Immature natural killer cell (primary cell): ENCODE measurements at regions not wholly inside any gene's neighbourhood (a gene's known extent, or its start where the extent isn't known, plus 50 kb on each side); places are given as distances from the start of the nearest gene placed in this dataset.
"Not testable (repeated sequence)": the region's sequence is repeated elsewhere in the genome, so short reads cannot be mapped to it uniquely, and the experiment has no call there.

ENCODE experiments used
- DNase-seq, 3 donors: peaks; one replicate each; pipeline ENCODE4 v3.0.0; 2022; ENCODE audit warnings: mixed read lengths in 1 of 3
- H3K27ac Mint-ChIP-seq, 6 donors: one replicate each; pipeline ENCODE4 v1.8.0; 2020; ENCODE audit warnings: mixed read lengths in 6 of 6, mild to moderate bottlenecking in 5 of 6, inconsistent platforms in 4 of 6, moderate library complexity in 3 of 6
- H3K27me3 Mint-ChIP-seq, 3 donors: one replicate each; pipeline ENCODE4 v1.8.0; 2020 to 2021; ENCODE audit warnings: low read depth in 3 of 3, mild to moderate bottlenecking in 3 of 3, mixed read lengths in 3 of 3, moderate library complexity in 3 of 3, inconsistent platforms in 1 of 3
- H3K36me3 Mint-ChIP-seq, 3 donors: one replicate each; pipeline ENCODE4 v1.8.0; 2020; ENCODE audit warnings: mixed read lengths in 3 of 3, inconsistent platforms in 2 of 3, mild to moderate bottlenecking in 2 of 3
- H3K4me1 Mint-ChIP-seq, 2 donors: one replicate each; pipeline ENCODE4 v1.8.0; 2020; ENCODE audit warnings: inconsistent platforms in 2 of 2, mild to moderate bottlenecking in 2 of 2, mixed read lengths in 2 of 2, moderate library complexity in 1 of 2
- H3K4me3 Mint-ChIP-seq, 5 donors: one replicate each; pipeline ENCODE4 v1.8.0; 2020; ENCODE audit warnings: mild to moderate bottlenecking in 5 of 5, mixed read lengths in 5 of 5, inconsistent platforms in 3 of 5, moderate library complexity in 3 of 5
- H3K9me3 Mint-ChIP-seq, 6 donors: one replicate each; pipeline ENCODE4 v1.8.0; 2020; ENCODE audit warnings: mild to moderate bottlenecking in 6 of 6, mixed read lengths in 6 of 6, inconsistent platforms in 4 of 6, moderate library complexity in 3 of 6

- Mint-ChIP-seq H3K9me3 (peaks cover 7 to 54% (median 15%) of the 10 kb centered on the region in 6 donors), H3K4me3 (no peak overlapping the region), H3K27me3 (peaks cover 0 to 3% (median 1%) of the 10 kb centered on the region in 3 donors), H3K27ac (no peak overlapping the region), H3K36me3 (no peaks in the 10 kb centered on the region), H3K4me1 (no peaks in the 10 kb centered on the region)
- DNase-seq = no peak
Observed at GRCh38 chr5:18270635-18271338, 636.5 kb downstream of the TAF11L14 start.

DNA sequence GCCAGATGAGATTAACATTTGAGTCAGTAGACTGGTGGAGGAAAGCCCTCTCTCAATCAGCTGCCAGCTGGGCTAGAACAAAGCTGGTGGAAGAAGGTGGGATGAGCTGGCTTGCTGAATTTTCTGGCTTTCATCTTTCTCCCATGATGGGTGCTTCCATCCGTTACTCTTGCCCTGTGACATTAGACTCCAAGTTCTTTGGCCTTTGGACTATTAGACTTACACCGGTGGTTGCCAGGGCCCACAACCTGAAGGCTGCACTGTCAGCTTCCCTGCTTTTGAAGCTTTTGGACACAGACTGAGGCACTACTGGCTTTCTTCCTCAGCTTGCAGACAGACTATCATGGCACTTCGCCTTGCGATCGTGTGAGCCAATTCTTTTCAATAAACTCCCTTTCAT, 642.7 kb downstream of the TAF11L14 start:
- no peak overlapping the region for H3K4me3 Mint-ChIP-seq
- no peaks in the 10 kb centered on the region for H3K4me1 Mint-ChIP-seq
- peaks cover 0 to 3% (median 0%) of the 10 kb centered on the region in 3 donors for H3K27me3 Mint-ChIP-seq
- H3K36me3 Mint-ChIP-seq = no peaks in the 10 kb centered on the region
- H3K9me3 Mint-ChIP-seq = peaks cover 2 to 55% (median 11%) of the 10 kb centered on the region in 6 donors
- H3K27ac Mint-ChIP-seq = no peak overlapping the region
- no peak for DNase-seq

DNA sequence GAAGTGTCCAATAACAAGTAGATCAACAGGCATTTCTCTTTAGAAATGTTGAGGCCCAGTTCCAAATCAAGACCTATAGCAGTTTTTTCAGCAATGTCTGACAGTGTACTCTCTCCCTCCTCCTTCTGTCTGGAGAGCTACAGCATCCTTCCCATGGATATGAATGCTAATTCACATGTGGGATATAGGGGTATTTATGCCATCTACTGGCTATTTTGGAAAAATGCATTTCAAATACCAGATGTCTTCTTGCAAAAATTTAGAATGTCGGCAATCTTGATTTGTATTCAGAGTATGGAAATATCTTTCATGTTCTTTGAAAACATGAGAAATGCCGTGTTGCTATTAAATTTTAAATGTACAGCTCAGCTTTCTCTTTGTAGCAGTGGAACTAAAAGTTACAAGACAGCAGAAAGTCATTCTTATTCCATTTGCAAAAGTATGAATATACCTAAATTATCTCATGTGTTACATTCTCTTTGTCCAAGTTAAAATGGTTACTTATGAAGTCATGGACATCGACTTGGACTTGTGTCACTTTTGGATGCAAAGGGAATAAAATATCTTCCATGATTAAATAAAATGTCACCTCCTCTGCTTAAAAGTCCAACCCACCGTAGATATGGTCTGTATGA, 647.8 kb downstream of the TAF11L14 start:
- no peak overlapping the region for H3K27ac Mint-ChIP-seq
- peaks cover 0 to 49% (median 19%) of the 10 kb centered on the region in 6 donors for H3K9me3 Mint-ChIP-seq
- no peaks in the 10 kb centered on the region for H3K27me3 Mint-ChIP-seq
- H3K4me3 Mint-ChIP-seq = no peak overlapping the region
- no peak for DNase-seq
- H3K36me3 Mint-ChIP-seq = no peaks in the 10 kb centered on the region
- H3K4me1 Mint-ChIP-seq = no peaks in the 10 kb centered on the region

DNA sequence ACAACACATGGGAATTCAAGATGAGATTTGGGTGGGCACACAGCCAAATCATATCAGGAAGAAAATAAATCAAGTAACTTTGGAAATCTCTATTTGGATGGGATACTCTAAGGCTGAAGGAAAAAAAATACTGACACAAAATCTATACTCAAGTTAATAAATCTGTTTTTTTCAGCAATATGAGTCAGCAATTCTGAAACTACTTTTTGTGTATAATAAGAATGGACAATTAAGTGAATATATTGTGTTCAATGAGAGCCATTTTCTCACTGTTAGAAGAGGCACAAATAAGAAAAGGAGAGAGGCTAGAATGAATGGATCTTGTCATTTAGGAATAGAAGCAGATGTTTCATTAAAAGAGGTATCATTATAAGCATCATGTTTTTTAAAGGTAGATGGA, 651.0 kb downstream of the TAF11L14 start:
- Mint-ChIP-seq H3K27ac (no peak overlapping the region), H3K36me3 (no peaks in the 10 kb centered on the region), H3K27me3 (peaks cover 0 to 3% (median 0%) of the 10 kb centered on the region in 3 donors), H3K4me3 (no peak overlapping the region), H3K9me3 (peaks cover 5 to 38% (median 21%) of the 10 kb centered on the region in 6 donors), H3K4me1 (no peaks in the 10 kb centered on the region)
- no peak for DNase-seq

DNA sequence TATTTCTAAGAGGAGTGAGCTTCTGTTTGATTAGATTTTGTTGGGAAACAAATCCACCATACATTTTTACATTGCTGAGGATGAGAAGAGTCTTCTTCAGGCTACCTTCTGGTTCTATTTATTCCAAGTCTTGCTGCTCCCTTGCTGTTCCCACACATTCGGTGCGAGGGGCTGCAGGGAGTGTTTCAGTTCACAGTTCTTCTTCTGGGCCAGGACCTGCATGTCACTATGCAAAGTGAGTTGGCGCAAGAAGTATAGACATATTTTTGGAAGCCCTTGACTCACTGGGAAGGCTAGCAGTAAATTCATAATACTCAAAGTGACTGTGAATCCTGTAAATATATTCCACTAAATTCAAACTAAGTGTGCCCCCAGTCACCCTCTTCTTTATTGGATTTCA, 657.9 kb downstream of the TAF11L14 start:
- Mint-ChIP-seq H3K9me3 (peaks cover 7 to 30% (median 14%) of the 10 kb centered on the region in 6 donors), H3K27ac (no peak overlapping the region), H3K4me1 (no peaks in the 10 kb centered on the region), H3K4me3 (no peak overlapping the region), H3K27me3 (peaks cover 0 to 4% (median 1%) of the 10 kb centered on the region in 3 donors), H3K36me3 (no peaks in the 10 kb centered on the region)
- DNase-seq = no peak

- H3K27me3 Mint-ChIP-seq, H3K4me1 Mint-ChIP-seq, H3K27ac Mint-ChIP-seq, H3K36me3 Mint-ChIP-seq, H3K4me3 Mint-ChIP-seq, DNase-seq: not testable (repeated sequence)
- H3K9me3 Mint-ChIP-seq = peaks cover 2 to 28% (median 8%) of the 10 kb centered on the region in 6 donors
Observed at GRCh38 chr5:18295696-18296095, 661.4 kb downstream of the TAF11L14 start.

DNA sequence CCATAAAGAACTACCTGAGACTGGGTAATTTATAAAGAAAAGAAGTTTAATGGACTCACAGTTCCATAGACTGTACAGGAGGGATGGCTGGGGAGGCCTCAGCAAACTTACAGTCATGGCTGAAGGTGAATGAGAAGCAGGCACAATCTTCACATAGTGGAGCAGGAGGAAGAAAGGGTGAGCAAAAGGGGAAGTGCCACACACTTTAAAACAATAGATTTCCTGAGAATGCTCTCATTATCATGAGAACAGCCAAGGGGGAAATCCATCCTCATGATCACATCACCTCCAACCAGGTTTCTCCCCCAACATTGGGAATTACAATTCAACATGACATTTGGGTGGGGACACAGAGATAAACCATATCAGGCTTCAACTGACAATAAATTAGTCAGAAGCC, 664.9 kb downstream of the TAF11L14 start:
- Mint-ChIP-seq H3K27me3 (no peaks in the 10 kb centered on the region), H3K36me3 (no peaks in the 10 kb centered on the region), H3K4me1 (no peaks in the 10 kb centered on the region), H3K27ac (no peak overlapping the region), H3K9me3 (peaks cover 5 to 33% (median 12%) of the 10 kb centered on the region in 6 donors), H3K4me3 (no peak overlapping the region)
- no peak for DNase-seq

GRCh38 chr5:18305288-18305924, 671.1 kb downstream of the TAF11L14 start:
- Mint-ChIP-seq H3K36me3 (no peaks in the 10 kb centered on the region), H3K4me1 (no peaks in the 10 kb centered on the region), H3K27ac (no peak overlapping the region), H3K4me3 (no peak overlapping the region), H3K27me3 (no peaks in the 10 kb centered on the region), H3K9me3 (peaks cover 4 to 26% (median 12%) of the 10 kb centered on the region in 6 donors)
- no peak for DNase-seq

DNA sequence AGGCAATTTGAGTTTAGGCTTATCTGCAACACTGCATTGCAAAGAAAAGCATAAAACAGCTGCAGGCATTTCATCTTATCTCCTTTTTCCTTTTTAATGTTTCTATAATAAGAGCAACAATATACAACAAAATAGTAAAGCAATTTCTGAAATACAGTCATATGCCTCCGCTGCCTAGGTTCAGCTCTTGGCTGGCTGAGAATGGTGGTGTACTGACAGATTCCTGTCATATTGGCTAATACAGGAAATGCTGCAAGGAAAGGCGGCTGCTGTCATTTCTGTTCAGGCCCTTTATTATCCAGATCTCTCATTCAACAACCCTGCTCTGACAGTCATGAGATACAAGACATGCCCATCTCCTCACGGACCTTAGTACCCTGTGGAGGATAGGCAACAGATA, 677.0 kb downstream of the TAF11L14 start:
- peaks cover 0 to 1% (median 0%) of the 10 kb centered on the region in 3 donors for H3K27me3 Mint-ChIP-seq
- no peak overlapping the region for H3K27ac Mint-ChIP-seq
- H3K9me3 Mint-ChIP-seq = peaks cover 0 to 14% (median 4%) of the 10 kb centered on the region in 6 donors
- no peak for DNase-seq
- H3K36me3 Mint-ChIP-seq = no peaks in the 10 kb centered on the region
- no peak overlapping the region for H3K4me3 Mint-ChIP-seq
- no peaks in the 10 kb centered on the region for H3K4me1 Mint-ChIP-seq

DNA sequence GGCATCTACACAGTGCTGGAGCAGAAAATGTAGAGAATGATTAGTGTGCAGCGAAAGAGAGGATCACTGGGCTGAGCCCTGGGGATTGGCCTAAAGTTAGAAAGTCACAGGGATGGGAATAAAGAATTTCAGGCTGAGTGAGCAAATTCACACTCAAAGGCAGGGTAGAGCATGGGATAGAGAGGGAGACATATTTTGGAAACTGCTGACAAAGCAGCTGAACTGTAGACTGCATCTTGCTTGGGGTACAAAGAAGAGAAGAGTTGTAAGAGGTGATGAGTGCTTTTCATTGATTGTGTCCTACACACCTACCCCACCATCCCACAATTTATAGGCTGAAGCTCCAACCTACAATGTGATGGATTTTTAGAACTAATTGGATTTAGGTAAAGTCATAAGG, 677.8 kb downstream of the TAF11L14 start:
- Mint-ChIP-seq H3K4me1 (no peaks in the 10 kb centered on the region), H3K9me3 (peaks cover 0 to 14% (median 3%) of the 10 kb centered on the region in 6 donors), H3K36me3 (no peaks in the 10 kb centered on the region), H3K4me3 (no peak overlapping the region), H3K27me3 (peaks cover 0 to 1% (median 0%) of the 10 kb centered on the region in 3 donors), H3K27ac (no peak overlapping the region)
- DNase-seq = no peak

GRCh38 chr5:18314192-18314778, 680.0 kb downstream of the TAF11L14 start:
- peaks cover 0 to 10% (median 3%) of the 10 kb centered on the region in 6 donors for H3K9me3 Mint-ChIP-seq
- no peaks in the 10 kb centered on the region for H3K36me3 Mint-ChIP-seq
- no peak for DNase-seq
- no peak overlapping the region for H3K4me3 Mint-ChIP-seq
- no peaks in the 10 kb centered on the region for H3K4me1 Mint-ChIP-seq
- H3K27ac Mint-ChIP-seq = no peak overlapping the region
- peaks cover 0 to 1% (median 0%) of the 10 kb centered on the region in 3 donors for H3K27me3 Mint-ChIP-seq

DNA sequence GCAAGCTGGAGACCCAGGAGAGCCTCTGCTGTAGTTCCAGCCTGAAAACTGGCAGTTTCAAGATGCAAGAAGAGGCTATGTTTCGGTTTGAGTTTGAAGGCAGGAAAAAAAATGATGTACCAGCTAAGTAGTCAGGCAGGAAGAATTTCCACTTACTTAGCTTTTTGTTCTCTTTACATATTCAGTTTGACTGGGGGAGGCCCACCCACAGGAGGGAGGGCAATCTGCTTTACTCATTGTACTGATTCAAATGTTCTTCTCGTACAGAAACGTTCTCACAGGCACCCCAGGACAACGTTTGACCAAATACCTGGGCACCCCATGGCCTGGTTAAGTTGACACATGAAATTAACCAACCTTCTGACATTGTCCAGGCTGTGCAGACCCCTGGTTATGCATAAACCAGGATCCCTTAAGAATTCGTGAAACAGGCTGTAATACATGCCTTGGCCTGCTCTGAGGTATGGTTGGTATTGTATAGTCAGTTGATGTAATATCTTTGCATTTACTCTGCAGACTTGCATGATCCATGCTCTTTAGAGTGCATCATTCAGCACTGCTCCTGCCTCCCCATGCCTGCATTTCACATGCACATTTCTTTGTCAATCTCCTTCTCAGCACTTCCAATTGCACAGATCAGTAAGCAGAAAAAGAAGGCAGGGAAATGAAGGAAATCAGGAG, 687.1 kb downstream of the TAF11L14 start:
- H3K27ac Mint-ChIP-seq = no peak overlapping the region
- peaks cover 3 to 13% (median 6%) of the 10 kb centered on the region in 6 donors for H3K9me3 Mint-ChIP-seq
- H3K36me3 Mint-ChIP-seq = no peaks in the 10 kb centered on the region
- H3K4me3 Mint-ChIP-seq = no peak overlapping the region
- DNase-seq = no peak
- H3K27me3 Mint-ChIP-seq = no peaks in the 10 kb centered on the region
- H3K4me1 Mint-ChIP-seq = no peaks in the 10 kb centered on the region

DNA sequence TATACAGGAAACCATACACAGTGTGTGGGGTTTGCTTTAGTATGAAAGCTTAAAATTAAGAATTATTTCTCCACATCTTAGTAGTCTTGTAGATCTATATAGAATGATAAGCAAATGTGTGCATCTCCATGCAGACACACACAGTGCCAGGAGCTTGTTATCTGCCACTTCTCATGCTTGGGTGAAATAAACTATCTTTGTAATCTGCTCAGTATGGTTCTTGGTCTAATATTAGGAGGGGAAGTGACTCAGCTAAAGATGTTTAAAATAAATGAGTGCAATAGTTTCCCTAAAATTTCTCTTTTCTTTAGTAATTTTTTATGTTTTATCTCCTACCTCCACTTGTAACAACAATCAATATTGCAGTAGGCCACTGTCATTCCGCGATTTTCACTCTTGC, 689.6 kb downstream of the TAF11L14 start:
- Mint-ChIP-seq H3K27me3 (no peaks in the 10 kb centered on the region), H3K4me3 (no peak overlapping the region), H3K36me3 (no peaks in the 10 kb centered on the region), H3K27ac (no peak overlapping the region), H3K4me1 (no peaks in the 10 kb centered on the region), H3K9me3 (peaks cover 3 to 13% (median 8%) of the 10 kb centered on the region in 6 donors)
- no peak for DNase-seq
